ENCODE measurements at regions not wholly inside any gene's neighbourhood (a gene's known extent, or its start where the extent isn't known, plus 50 kb on each side); places are given as distances from the start of the nearest gene placed in this dataset.

- no peak for TF ChIP-seq CTCF (IDR thresholded peaks at IDR 0.05)
- TF ChIP-seq POLR2A (IDR thresholded peaks at IDR 0.05): no peak
Observed at GRCh38 chr10:6950133-6950532, 370.1 kb upstream of the PRKCQ start.
